ENCODE measurements at regions not wholly inside any gene's neighbourhood (a gene's known extent, or its start where the extent isn't known, plus 50 kb on each side); places are given as distances from the start of the nearest gene placed in this dataset.

- peaks cover 0 to 7% of the 10 kb centered on the region in 2 donors for H3K9me3 ChIP-seq
- no peak overlapping the region for H3K27ac ChIP-seq
- H3K27me3 ChIP-seq, result no peaks in the 10 kb centered on the region
- H3K36me3 ChIP-seq, result no peaks in the 10 kb centered on the region
- H3K4me3 ChIP-seq, result no peak overlapping the region
- TF ChIP-seq, protein P1, sequence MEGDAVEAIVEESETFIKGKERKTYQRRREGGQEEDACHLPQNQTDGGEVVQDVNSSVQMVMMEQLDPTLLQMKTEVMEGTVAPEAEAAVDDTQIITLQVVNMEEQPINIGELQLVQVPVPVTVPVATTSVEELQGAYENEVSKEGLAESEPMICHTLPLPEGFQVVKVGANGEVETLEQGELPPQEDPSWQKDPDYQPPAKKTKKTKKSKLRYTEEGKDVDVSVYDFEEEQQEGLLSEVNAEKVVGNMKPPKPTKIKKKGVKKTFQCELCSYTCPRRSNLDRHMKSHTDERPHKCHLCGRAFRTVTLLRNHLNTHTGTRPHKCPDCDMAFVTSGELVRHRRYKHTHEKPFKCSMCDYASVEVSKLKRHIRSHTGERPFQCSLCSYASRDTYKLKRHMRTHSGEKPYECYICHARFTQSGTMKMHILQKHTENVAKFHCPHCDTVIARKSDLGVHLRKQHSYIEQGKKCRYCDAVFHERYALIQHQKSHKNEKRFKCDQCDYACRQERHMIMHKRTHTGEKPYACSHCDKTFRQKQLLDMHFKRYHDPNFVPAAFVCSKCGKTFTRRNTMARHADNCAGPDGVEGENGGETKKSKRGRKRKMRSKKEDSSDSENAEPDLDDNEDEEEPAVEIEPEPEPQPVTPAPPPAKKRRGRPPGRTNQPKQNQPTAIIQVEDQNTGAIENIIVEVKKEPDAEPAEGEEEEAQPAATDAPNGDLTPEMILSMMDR (IDR thresholded peaks at IDR 0.05), result no peak
- no peaks in the 10 kb centered on the region for H3K4me1 ChIP-seq
- no peak for DNase-seq (ENCODE audit: low spot score)
These were observed 232.2 kb downstream of the EMP1 start for GRCh38 chr12:13428538-13429265.

DNA sequence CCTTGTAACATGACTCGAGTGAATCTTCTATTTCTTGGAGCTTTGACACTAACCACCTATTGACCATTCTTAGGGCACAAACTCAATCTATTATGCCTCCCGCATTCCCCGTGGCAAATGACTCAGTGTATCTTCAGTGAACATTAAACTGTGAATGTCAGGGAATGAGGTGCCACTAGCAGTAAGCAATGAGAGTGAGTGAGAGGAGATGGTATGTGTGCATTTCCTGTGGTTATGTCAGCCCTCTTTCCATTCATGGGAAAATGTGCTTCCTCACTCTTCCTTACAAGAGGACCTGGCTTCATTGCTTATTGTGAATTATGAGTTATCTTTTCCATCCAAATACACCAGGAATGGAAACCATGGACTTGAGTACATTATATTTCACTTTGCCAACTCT, 229.2 kb downstream of the EMP1 start:
- Histone ChIP-seq H3K4me1 (no peaks in the 10 kb centered on the region), H3K4me3 (no peak overlapping the region), H3K27me3 (no peaks in the 10 kb centered on the region), H3K27ac (no peak overlapping the region), H3K36me3 (no peaks in the 10 kb centered on the region), H3K9me3 (peaks cover 0 to 7% of the 10 kb centered on the region in 2 donors)
- TF ChIP-seq, protein P1 (IDR thresholded peaks at IDR 0.05), result no peak
- no peak for DNase-seq (ENCODE audit: low spot score)

DNA sequence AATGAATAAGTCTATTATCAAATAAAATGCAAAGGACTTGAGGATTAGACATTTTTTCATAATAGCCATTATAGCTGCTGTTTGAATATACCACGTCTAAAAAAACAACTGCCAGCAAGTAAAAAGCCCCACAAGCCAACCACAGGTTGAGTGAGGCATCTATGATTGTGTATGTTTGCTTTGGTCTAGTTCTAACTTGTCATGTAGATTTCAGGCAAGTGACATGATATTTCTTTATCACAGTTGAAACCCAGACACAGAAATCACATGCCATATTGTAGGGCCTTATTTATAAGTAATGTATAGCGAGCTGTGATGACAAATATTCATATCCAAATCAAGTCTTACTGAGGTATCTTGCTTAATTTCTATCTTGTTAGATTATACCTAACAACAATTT, 225.8 kb downstream of the EMP1 start:
- TF ChIP-seq, protein P1 (IDR thresholded peaks at IDR 0.05), result no peak

GRCh38 chr12:13417516-13417915, 221.0 kb downstream of the EMP1 start:
- Histone ChIP-seq H3K27ac (no peak overlapping the region), H3K36me3 (no peaks in the 10 kb centered on the region), H3K9me3 (peaks cover 0 to 2% of the 10 kb centered on the region in 2 donors), H3K27me3 (no peaks in the 10 kb centered on the region), H3K4me1 (no peaks in the 10 kb centered on the region), H3K4me3 (no peak overlapping the region)
- TF ChIP-seq, protein P1 (IDR thresholded peaks at IDR 0.05), result no peak
- no peak for DNase-seq (ENCODE audit: low spot score)

More for the DNA sequence above, 225.8 kb downstream of the EMP1 start:
- H3K27ac ChIP-seq, result no peak overlapping the region
- no peak for DNase-seq (ENCODE audit: low spot score)
- no peak overlapping the region for H3K4me3 ChIP-seq
- H3K4me1 ChIP-seq, result no peaks in the 10 kb centered on the region
- H3K36me3 ChIP-seq, result no peaks in the 10 kb centered on the region
- no peaks in the 10 kb centered on the region for H3K9me3 ChIP-seq
- no peaks in the 10 kb centered on the region for H3K27me3 ChIP-seq

GRCh38 chr12:13411287-13411686, 214.8 kb downstream of the EMP1 start:
- Histone ChIP-seq H3K27ac (no peak overlapping the region), H3K9me3 (peaks cover 0 to 27% of the 10 kb centered on the region in 2 donors), H3K36me3 (no peaks in the 10 kb centered on the region), H3K27me3 (no peaks in the 10 kb centered on the region), H3K4me1 (no peaks in the 10 kb centered on the region), H3K4me3 (no peak overlapping the region)
- TF ChIP-seq, protein P1 (IDR thresholded peaks at IDR 0.05), result no peak
- no peak for DNase-seq (ENCODE audit: low spot score)

Measured in right atrium auricular region (tissue), 2 donors.